BLaER1 treated with 17β-estradiol and CSF1 and Interleukin-3, amounts not matched to agents 10 nM and 100 nM (cell line): ENCODE measurements at regions not wholly inside any gene's neighbourhood (a gene's known extent, or its start where the extent isn't known, plus 50 kb on each side); places are given as distances from the start of the nearest gene placed in this dataset.
"Not testable (repeated sequence)": the region's sequence is repeated elsewhere in the genome, so short reads cannot be mapped to it uniquely, and the experiment has no call there.

Experiments used
- H3K27ac ChIP-seq, 11 experiments: shearing (Covaris generic); formaldehyde crosslinking; 2 replicates each; pipeline ENCODE4 v1.8.1; 2022
- H3K27me3 ChIP-seq, 11 experiments: shearing (Covaris generic); formaldehyde crosslinking; 2 replicates each; pipeline ENCODE4 v1.8.1; 2022
- H3K36me3 ChIP-seq, 11 experiments: shearing (Covaris generic); formaldehyde crosslinking; 2 replicates each; pipeline ENCODE4 v1.8.1; 2022
- H3K4me1 ChIP-seq, 10 experiments: shearing (Covaris generic); formaldehyde crosslinking; 2 replicates each; pipeline ENCODE4 v1.8.1; 2022
- H3K4me2 ChIP-seq, 11 experiments: shearing (Covaris generic); formaldehyde crosslinking; 2 replicates each; pipeline ENCODE4 v1.8.1; 2022
- H3K4me3 ChIP-seq, 10 experiments: shearing (Covaris generic); formaldehyde crosslinking; 2 replicates each; pipeline ENCODE4 v1.8.1; 2022
- H3K9ac ChIP-seq, 11 experiments: shearing (Covaris generic); formaldehyde crosslinking; 2 replicates each; pipeline ENCODE4 v1.8.1; 2022
- H3K9me3 ChIP-seq, 11 experiments: shearing (Covaris generic); formaldehyde crosslinking; replicated peaks in 1 of 11; 2 replicates each; pipeline ENCODE4 v1.8.1; 2022
- H4K20me1 ChIP-seq, 11 experiments: shearing (Covaris generic); formaldehyde crosslinking; 2 replicates each; pipeline ENCODE4 v1.8.1; 2022
- Cebpa-rat ChIP-seq, 11 experiments: shearing (Covaris generic); IDR thresholded peaks; 2 replicates each; pipeline ENCODE4 v1.8.1; 2022

- H3K36me3 ChIP-seq = no peaks in the 10 kb centered on the region
- peaks cover 0 to 24% (median 0%) of the 10 kb centered on the region in 10 experiments; a peak in 7 of 20 replicates for H3K4me1 ChIP-seq
- H3K4me2 ChIP-seq = peak overlapping the region in 3 of 11 experiments; percentile 47 to 62 (median 59); a peak in 5 of 22 replicates
- TF ChIP-seq Cebpa-rat (IDR thresholded peaks at IDR 0.05) = no peak
- no peaks in the 10 kb centered on the region for H3K9me3 ChIP-seq
- no peaks in the 10 kb centered on the region for H3K27me3 ChIP-seq
- H3K9ac ChIP-seq = no peak overlapping the region
- H4K20me1 ChIP-seq = no peaks in the 10 kb centered on the region
- H3K4me3 ChIP-seq = no peak overlapping the region
- no peak overlapping the region for H3K27ac ChIP-seq
Measured at GRCh38 chr12:75657831-75658230, 146.4 kb upstream of the KRR1 start.

- not testable (repeated sequence) for H3K9me3 ChIP-seq, H3K4me3 ChIP-seq, H3K27me3 ChIP-seq, H3K4me2 ChIP-seq, H3K27ac ChIP-seq, H4K20me1 ChIP-seq, H3K9ac ChIP-seq, H3K36me3 ChIP-seq
- H3K4me1 ChIP-seq = peaks cover 0 to 24% (median 0%) of the 10 kb centered on the region in 10 experiments; a peak in 7 of 20 replicates
Measured at GRCh38 chr12:75657354-75657753, 145.9 kb upstream of the KRR1 start.

GRCh38 chr12:75656648-75657047 lies 145.2 kb upstream of the KRR1 start:
- H3K4me3 ChIP-seq = no peak overlapping the region
- no peaks in the 10 kb centered on the region for H4K20me1 ChIP-seq
- no peak overlapping the region for H3K4me2 ChIP-seq
- peaks cover 0 to 24% (median 0%) of the 10 kb centered on the region in 10 experiments; a peak in 7 of 20 replicates for H3K4me1 ChIP-seq
- TF ChIP-seq Cebpa-rat (IDR thresholded peaks at IDR 0.05) = no peak
- H3K36me3 ChIP-seq = no peaks in the 10 kb centered on the region
- no peak overlapping the region for H3K27ac ChIP-seq
- H3K27me3 ChIP-seq = no peaks in the 10 kb centered on the region
- no peaks in the 10 kb centered on the region for H3K9me3 ChIP-seq
- no peak overlapping the region for H3K9ac ChIP-seq

GRCh38 chr12:75656210-75656609 lies 144.8 kb upstream of the KRR1 start:
- no peak overlapping the region for H3K9ac ChIP-seq
- TF ChIP-seq Cebpa-rat (IDR thresholded peaks at IDR 0.05) = no peak
- H3K27ac ChIP-seq = no peak overlapping the region
- H3K4me3 ChIP-seq = no peak overlapping the region
- H3K9me3 ChIP-seq = no peaks in the 10 kb centered on the region
- no peaks in the 10 kb centered on the region for H4K20me1 ChIP-seq
- no peak overlapping the region for H3K4me2 ChIP-seq
- peaks cover 0 to 24% (median 0%) of the 10 kb centered on the region in 10 experiments; a peak in 7 of 20 replicates for H3K4me1 ChIP-seq
- H3K27me3 ChIP-seq = no peaks in the 10 kb centered on the region
- H3K36me3 ChIP-seq = no peaks in the 10 kb centered on the region

GRCh38 chr12:75655315-75655806 lies 144.0 kb upstream of the KRR1 start:
- Histone ChIP-seq H3K9me3 (no peaks in the 10 kb centered on the region), H3K4me3 (no peak overlapping the region), H3K4me1 (peaks cover 0 to 24% (median 0%) of the 10 kb centered on the region in 10 experiments; a peak in 7 of 20 replicates), H3K27me3 (no peaks in the 10 kb centered on the region), H3K36me3 (no peaks in the 10 kb centered on the region), H3K9ac (no peak overlapping the region), H3K4me2 (no peak overlapping the region), H3K27ac (no peak overlapping the region), H4K20me1 (no peaks in the 10 kb centered on the region)
- no peak for TF ChIP-seq Cebpa-rat (IDR thresholded peaks at IDR 0.05)

GRCh38 chr12:75651342-75651695 lies 139.9 kb upstream of the KRR1 start:
- no peaks in the 10 kb centered on the region for H3K27me3 ChIP-seq
- no peak overlapping the region for H3K4me2 ChIP-seq
- no peaks in the 10 kb centered on the region for H3K36me3 ChIP-seq
- H4K20me1 ChIP-seq = no peaks in the 10 kb centered on the region
- no peaks in the 10 kb centered on the region for H3K9me3 ChIP-seq
- H3K4me3 ChIP-seq = no peak overlapping the region
- no peak overlapping the region for H3K27ac ChIP-seq
- H3K4me1 ChIP-seq = no peaks in the 10 kb centered on the region
- H3K9ac ChIP-seq = no peak overlapping the region
- no peak for TF ChIP-seq Cebpa-rat (IDR thresholded peaks at IDR 0.05)

- Histone ChIP-seq H4K20me1 (no peaks in the 10 kb centered on the region), H3K9ac (no peak overlapping the region), H3K9me3 (no peaks in the 10 kb centered on the region), H3K27ac (no peak overlapping the region), H3K27me3 (no peaks in the 10 kb centered on the region), H3K36me3 (no peaks in the 10 kb centered on the region), H3K4me3 (no peak overlapping the region), H3K4me1 (no peaks in the 10 kb centered on the region), H3K4me2 (no peak overlapping the region)
- TF ChIP-seq Cebpa-rat (IDR thresholded peaks at IDR 0.05) = no peak
Measured at GRCh38 chr12:75650595-75651341, 139.4 kb upstream of the KRR1 start.

- no peaks in the 10 kb centered on the region for H3K36me3 ChIP-seq
- no peak overlapping the region for H3K4me2 ChIP-seq
- no peak overlapping the region for H3K9ac ChIP-seq
- H3K9me3 ChIP-seq = no peaks in the 10 kb centered on the region
- no peak overlapping the region for H3K27ac ChIP-seq
- H4K20me1 ChIP-seq = no peaks in the 10 kb centered on the region
- peaks cover 0 to 2% (median under 1%) of the 10 kb centered on the region in 10 experiments; a peak in 8 of 20 replicates for H3K4me1 ChIP-seq
- H3K4me3 ChIP-seq = no peak overlapping the region
- no peak for TF ChIP-seq Cebpa-rat (IDR thresholded peaks at IDR 0.05)
- no peaks in the 10 kb centered on the region for H3K27me3 ChIP-seq
Measured at GRCh38 chr12:75650100-75650499, 138.7 kb upstream of the KRR1 start.

- H3K4me1 ChIP-seq = peaks cover 8 to 14% (median 13%) of the 10 kb centered on the region in 10 experiments; a peak in 16 of 20 replicates
- H3K9ac ChIP-seq = no peak overlapping the region
- H3K36me3 ChIP-seq = no peaks in the 10 kb centered on the region
- H4K20me1 ChIP-seq = no peaks in the 10 kb centered on the region
- no peak overlapping the region for H3K27ac ChIP-seq
- no peak overlapping the region for H3K4me2 ChIP-seq
- H3K9me3 ChIP-seq = no peaks in the 10 kb centered on the region
- TF ChIP-seq Cebpa-rat (IDR thresholded peaks at IDR 0.05) = no peak
- H3K4me3 ChIP-seq = no peak overlapping the region
- no peaks in the 10 kb centered on the region for H3K27me3 ChIP-seq
Measured at GRCh38 chr12:75648856-75649255, 137.4 kb upstream of the KRR1 start.
